ENCODE measurements at regions not wholly inside any gene's neighbourhood (a gene's known extent, or its start where the extent isn't known, plus 50 kb on each side); places are given as distances from the start of the nearest gene placed in this dataset.

GRCh38 chr21:24910591-24910990 is 696.7 kb downstream of the MRPL39 start:
- DNase-seq (ENCODE audit: low read depth in 1 of 2, low spot score in 1 of 2): no peak

GRCh38 chr21:24903994-24904635 is 703.2 kb downstream of the MRPL39 start:
- DNase-seq (ENCODE audit: low read depth in 1 of 2, low spot score in 1 of 2): no peak

GRCh38 chr21:24899138-24899537 is 708.1 kb downstream of the MRPL39 start:
- DNase-seq (ENCODE audit: low read depth in 1 of 2, low spot score in 1 of 2): no peak

- no peak for DNase-seq (ENCODE audit: low read depth in 1 of 2, low spot score in 1 of 2)
Measured at GRCh38 chr21:24897883-24898282, 709.4 kb downstream of the MRPL39 start.

GRCh38 chr21:24896735-24897124 is 710.6 kb downstream of the MRPL39 start:
- no peak for DNase-seq (ENCODE audit: low read depth in 1 of 2, low spot score in 1 of 2)

- DNase-seq (ENCODE audit: low read depth in 1 of 2, low spot score in 1 of 2): no peak
Measured at GRCh38 chr21:24895885-24896734, 711.2 kb downstream of the MRPL39 start.

- no peak for DNase-seq (ENCODE audit: low read depth in 1 of 2, low spot score in 1 of 2)
Measured at GRCh38 chr21:24894324-24894723, 713.0 kb downstream of the MRPL39 start.

GRCh38 chr21:24890021-24890420 is 717.3 kb downstream of the MRPL39 start:
- no peak for DNase-seq (ENCODE audit: low read depth in 1 of 2, low spot score in 1 of 2)

- no peak for DNase-seq (ENCODE audit: low read depth in 1 of 2, low spot score in 1 of 2)
Measured at GRCh38 chr21:24881506-24881905, 725.8 kb downstream of the MRPL39 start.

- no peak for DNase-seq (ENCODE audit: low read depth in 1 of 2, low spot score in 1 of 2)
Measured at GRCh38 chr21:24870633-24871032, 736.6 kb downstream of the MRPL39 start.

- DNase-seq (ENCODE audit: low read depth in 1 of 2, low spot score in 1 of 2): no peak
Measured at GRCh38 chr21:24869862-24870261, 737.4 kb downstream of the MRPL39 start.

- no peak for DNase-seq (ENCODE audit: low read depth in 1 of 2, low spot score in 1 of 2)
Measured at GRCh38 chr21:24868117-24868516, 739.2 kb downstream of the MRPL39 start.

- no peak for DNase-seq (ENCODE audit: low read depth in 1 of 2, low spot score in 1 of 2)
Measured at GRCh38 chr21:24861471-24861870, 745.8 kb downstream of the MRPL39 start.

GRCh38 chr21:24856326-24856725 is 751.0 kb downstream of the MRPL39 start:
- DNase-seq (ENCODE audit: low read depth in 1 of 2, low spot score in 1 of 2): no peak

- no peak for DNase-seq (ENCODE audit: low read depth in 1 of 2, low spot score in 1 of 2)
Measured at GRCh38 chr21:24852610-24853195, 754.6 kb downstream of the MRPL39 start.

GRCh38 chr21:24850121-24850520 is 757.2 kb downstream of the MRPL39 start:
- no peak for DNase-seq (ENCODE audit: low read depth in 1 of 2, low spot score in 1 of 2)

- DNase-seq (ENCODE audit: low read depth in 1 of 2, low spot score in 1 of 2): no peak
Measured at GRCh38 chr21:24844671-24845070, 762.6 kb downstream of the MRPL39 start.

GRCh38 chr21:24840287-24840686 is 767.0 kb downstream of the MRPL39 start:
- DNase-seq (ENCODE audit: low read depth in 1 of 2, low spot score in 1 of 2): no peak

GRCh38 chr21:24832961-24833360 is 774.3 kb downstream of the MRPL39 start:
- no peak for DNase-seq (ENCODE audit: low read depth in 1 of 2, low spot score in 1 of 2)

- no peak for DNase-seq (ENCODE audit: low read depth in 1 of 2, low spot score in 1 of 2)
Measured at GRCh38 chr21:24829397-24829796, 777.9 kb downstream of the MRPL39 start.

GRCh38 chr21:24826822-24827221 is 780.5 kb downstream of the MRPL39 start:
- DNase-seq (ENCODE audit: low read depth in 1 of 2, low spot score in 1 of 2): no peak

- DNase-seq (ENCODE audit: low read depth in 1 of 2, low spot score in 1 of 2): no peak
Measured at GRCh38 chr21:24825348-24825747, 781.9 kb downstream of the MRPL39 start.

Data from activated T-helper 1 cell treated with anti-CD3 and anti-CD28 coated beads, Interleukin-2, amount 50 U/mL, for 16 hours (primary cell).